ENCODE measurements at regions not wholly inside any gene's neighbourhood (a gene's known extent, or its start where the extent isn't known, plus 50 kb on each side); places are given as distances from the start of the nearest gene placed in this dataset.

DNA sequence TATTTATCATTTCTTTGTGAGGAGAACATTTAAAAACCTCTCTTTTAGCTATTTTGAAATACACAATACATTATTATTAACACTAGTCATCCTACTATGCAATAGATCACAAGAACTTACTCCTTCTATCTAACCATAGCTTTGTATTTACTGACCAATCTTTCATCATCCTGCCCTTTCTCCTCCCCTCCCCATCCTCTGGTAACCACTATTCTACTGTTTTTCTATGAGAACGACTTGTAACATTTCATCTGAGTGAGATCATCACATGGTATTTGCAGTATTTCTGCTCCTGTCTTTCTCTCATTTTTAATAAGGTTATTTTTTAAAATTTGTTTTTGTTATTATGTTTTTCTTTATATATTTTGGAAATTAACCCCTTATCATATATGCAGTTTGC lies 331.8 kb downstream of the TEX13C start:
- H3K27me3 Mint-ChIP-seq (ENCODE audit: low read depth) = no peaks in the 10 kb centered on the region
- H3K4me1 Mint-ChIP-seq = no peaks in the 10 kb centered on the region
- no peak overlapping the region for H3K27ac Mint-ChIP-seq
- peaks cover 4% of the 10 kb centered on the region for H3K9me3 Mint-ChIP-seq
- no peak overlapping the region for H3K4me3 Mint-ChIP-seq
- H3K36me3 Mint-ChIP-seq (ENCODE audit: low read depth) = no peaks in the 10 kb centered on the region
- TF ChIP-seq, protein P1, sequence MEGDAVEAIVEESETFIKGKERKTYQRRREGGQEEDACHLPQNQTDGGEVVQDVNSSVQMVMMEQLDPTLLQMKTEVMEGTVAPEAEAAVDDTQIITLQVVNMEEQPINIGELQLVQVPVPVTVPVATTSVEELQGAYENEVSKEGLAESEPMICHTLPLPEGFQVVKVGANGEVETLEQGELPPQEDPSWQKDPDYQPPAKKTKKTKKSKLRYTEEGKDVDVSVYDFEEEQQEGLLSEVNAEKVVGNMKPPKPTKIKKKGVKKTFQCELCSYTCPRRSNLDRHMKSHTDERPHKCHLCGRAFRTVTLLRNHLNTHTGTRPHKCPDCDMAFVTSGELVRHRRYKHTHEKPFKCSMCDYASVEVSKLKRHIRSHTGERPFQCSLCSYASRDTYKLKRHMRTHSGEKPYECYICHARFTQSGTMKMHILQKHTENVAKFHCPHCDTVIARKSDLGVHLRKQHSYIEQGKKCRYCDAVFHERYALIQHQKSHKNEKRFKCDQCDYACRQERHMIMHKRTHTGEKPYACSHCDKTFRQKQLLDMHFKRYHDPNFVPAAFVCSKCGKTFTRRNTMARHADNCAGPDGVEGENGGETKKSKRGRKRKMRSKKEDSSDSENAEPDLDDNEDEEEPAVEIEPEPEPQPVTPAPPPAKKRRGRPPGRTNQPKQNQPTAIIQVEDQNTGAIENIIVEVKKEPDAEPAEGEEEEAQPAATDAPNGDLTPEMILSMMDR (IDR thresholded peaks at IDR 0.05; ENCODE audit: unreplicated experiment in 3 of 3) = no peak

DNA sequence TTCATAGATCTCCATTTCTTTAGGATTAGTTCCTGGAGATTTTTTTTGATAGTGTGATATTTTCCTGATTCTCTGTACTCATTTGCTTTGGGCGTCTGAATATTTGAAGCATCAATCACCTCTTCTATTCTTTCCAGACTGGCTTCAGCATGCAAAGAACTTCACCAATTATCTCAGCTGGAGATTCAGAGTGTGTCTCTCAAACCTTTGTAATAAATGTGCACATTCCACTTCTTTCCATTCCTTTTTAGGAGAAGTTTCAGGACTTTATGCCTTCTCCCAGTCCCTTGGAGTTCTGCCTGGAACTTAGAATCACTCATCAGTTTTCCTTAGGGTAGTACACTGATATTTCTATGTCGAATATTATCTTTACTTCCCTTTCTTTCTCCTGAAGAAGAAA lies 334.8 kb downstream of the TEX13C start:
- H3K9me3 Mint-ChIP-seq = peaks cover 8% of the 10 kb centered on the region
- H3K27ac Mint-ChIP-seq = no peak overlapping the region
- TF ChIP-seq, protein P1 (IDR thresholded peaks at IDR 0.05; ENCODE audit: unreplicated experiment in 3 of 3) = no peak
- no peaks in the 10 kb centered on the region for H3K4me1 Mint-ChIP-seq
- H3K27me3 Mint-ChIP-seq (ENCODE audit: low read depth) = no peaks in the 10 kb centered on the region
- H3K36me3 Mint-ChIP-seq (ENCODE audit: low read depth) = no peaks in the 10 kb centered on the region
- no peak overlapping the region for H3K4me3 Mint-ChIP-seq

DNA sequence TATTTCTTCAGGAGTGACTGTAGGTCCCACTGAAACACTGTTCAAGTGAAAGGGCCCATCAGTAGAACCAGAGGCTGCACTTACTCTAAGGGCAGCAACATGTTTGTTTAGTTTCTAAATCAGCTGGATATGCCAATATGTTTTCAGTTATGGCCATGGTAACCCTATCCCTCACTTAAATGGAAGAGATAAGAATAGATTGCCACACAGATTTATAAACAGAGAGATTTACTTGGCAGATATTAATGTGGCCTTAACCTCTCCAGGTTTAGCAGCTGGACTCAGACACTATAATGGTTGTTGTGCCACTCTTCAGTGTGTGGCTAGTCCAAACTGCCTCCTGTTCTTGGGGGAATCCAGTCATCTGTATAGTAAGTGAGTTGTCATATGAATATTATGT lies 354.1 kb downstream of the TEX13C start:
- H3K9me3 Mint-ChIP-seq = peaks cover 9% of the 10 kb centered on the region
- H3K27me3 Mint-ChIP-seq (ENCODE audit: low read depth) = no peaks in the 10 kb centered on the region
- TF ChIP-seq, protein P1 (IDR thresholded peaks at IDR 0.05; ENCODE audit: unreplicated experiment in 3 of 3) = no peak
- no peaks in the 10 kb centered on the region for H3K4me1 Mint-ChIP-seq
- H3K36me3 Mint-ChIP-seq (ENCODE audit: low read depth) = no peaks in the 10 kb centered on the region
- no peak overlapping the region for H3K27ac Mint-ChIP-seq
- no peak overlapping the region for H3K4me3 Mint-ChIP-seq

DNA sequence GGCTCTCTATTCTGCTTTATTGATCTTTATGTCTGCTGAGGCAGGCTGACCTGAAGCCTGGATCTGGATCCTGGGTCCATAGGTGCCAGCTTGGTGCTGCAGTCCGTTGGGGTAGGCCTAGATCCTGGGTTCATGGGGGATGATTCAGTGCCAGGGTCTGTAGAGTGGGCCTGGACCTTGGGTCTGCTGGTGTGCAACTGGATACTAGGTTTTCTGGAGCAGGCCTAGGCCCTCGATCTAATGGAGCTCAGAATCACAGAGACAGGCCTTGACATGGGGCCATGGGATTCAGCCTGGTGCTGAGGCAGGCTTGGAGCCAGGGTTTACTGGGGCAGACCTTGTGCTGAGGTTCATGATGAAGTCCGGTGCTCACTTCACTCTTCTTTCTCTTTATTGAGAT lies 358.6 kb downstream of the TEX13C start:
- TF ChIP-seq, protein P1 (IDR thresholded peaks at IDR 0.05; ENCODE audit: unreplicated experiment in 3 of 3) = no peak
- no peak overlapping the region for H3K27ac Mint-ChIP-seq
- H3K27me3 Mint-ChIP-seq (ENCODE audit: low read depth) = no peaks in the 10 kb centered on the region
- H3K36me3 Mint-ChIP-seq (ENCODE audit: low read depth) = no peaks in the 10 kb centered on the region
- H3K4me1 Mint-ChIP-seq = no peaks in the 10 kb centered on the region
- H3K4me3 Mint-ChIP-seq = no peak overlapping the region
- H3K9me3 Mint-ChIP-seq = peaks cover 9% of the 10 kb centered on the region

DNA sequence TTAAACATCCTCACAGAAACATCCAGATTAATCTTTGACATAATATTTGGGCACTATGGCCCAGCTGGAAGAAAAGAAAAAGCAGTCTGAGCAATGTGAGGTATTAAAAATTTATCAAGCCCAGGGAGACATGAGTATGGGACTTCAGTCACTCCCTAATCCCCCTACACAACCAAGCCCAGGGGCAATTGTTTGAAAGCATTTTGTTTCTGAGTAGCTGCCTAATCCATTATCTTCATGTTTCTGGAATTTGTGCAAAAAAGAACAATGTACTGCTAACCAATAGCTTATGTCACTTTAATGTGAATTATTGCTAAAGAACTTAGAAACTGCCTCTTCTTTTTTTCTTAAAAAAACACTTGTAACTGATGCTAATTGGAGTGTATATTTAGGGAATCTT lies 360.7 kb downstream of the TEX13C start:
- H3K27me3 Mint-ChIP-seq (ENCODE audit: low read depth) = no peaks in the 10 kb centered on the region
- TF ChIP-seq, protein P1 (IDR thresholded peaks at IDR 0.05; ENCODE audit: unreplicated experiment in 3 of 3) = no peak
- H3K36me3 Mint-ChIP-seq (ENCODE audit: low read depth) = no peaks in the 10 kb centered on the region
- no peak overlapping the region for H3K4me3 Mint-ChIP-seq
- H3K9me3 Mint-ChIP-seq = peaks cover 9% of the 10 kb centered on the region
- H3K4me1 Mint-ChIP-seq = no peaks in the 10 kb centered on the region
- H3K27ac Mint-ChIP-seq = no peak overlapping the region

DNA sequence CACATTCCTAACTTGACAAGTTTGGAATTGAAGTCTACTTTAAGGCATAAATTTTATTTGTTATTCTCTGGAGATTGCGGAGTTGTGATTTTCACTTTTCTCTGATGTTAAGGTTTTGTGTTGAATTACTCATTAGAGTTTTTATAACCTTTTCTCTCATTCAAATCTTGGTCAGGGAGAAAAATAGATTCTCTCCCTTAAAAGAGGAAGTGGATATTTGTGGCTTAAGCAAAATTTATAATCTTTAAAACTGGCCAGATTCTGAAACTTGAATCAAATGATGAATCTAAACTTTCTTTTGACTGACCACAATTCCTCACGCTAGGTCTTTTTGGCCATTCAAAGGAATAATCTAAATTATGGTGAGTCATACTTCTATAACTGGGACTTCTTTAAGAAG lies 361.4 kb downstream of the TEX13C start:
- Mint-ChIP-seq H3K4me1 (no peaks in the 10 kb centered on the region), H3K27ac (no peak overlapping the region), H3K4me3 (no peak overlapping the region), H3K9me3 (peaks cover 5% of the 10 kb centered on the region), H3K27me3 (ENCODE audit: low read depth) (no peaks in the 10 kb centered on the region), H3K36me3 (ENCODE audit: low read depth) (no peaks in the 10 kb centered on the region)
- TF ChIP-seq, protein P1 (IDR thresholded peaks at IDR 0.05; ENCODE audit: unreplicated experiment in 3 of 3) = no peak
